ENCODE measurements at regions not wholly inside any gene's neighbourhood (a gene's known extent, or its start where the extent isn't known, plus 50 kb on each side); places are given as distances from the start of the nearest gene placed in this dataset.
"Not testable (repeated sequence)": the region's sequence is repeated elsewhere in the genome, so short reads cannot be mapped to it uniquely, and the experiment has no call there.

- no peak for DNase-seq
Measured at GRCh38 chr11:87460279-87460678, 422.5 kb downstream of the TMEM135 start.

- DNase-seq, result no peak
Measured at GRCh38 chr11:87459351-87459750, 421.6 kb downstream of the TMEM135 start.

- no peak for DNase-seq
Measured at GRCh38 chr11:87456499-87456898, 418.8 kb downstream of the TMEM135 start.

GRCh38 chr11:87455180-87455579 lies 417.4 kb downstream of the TMEM135 start:
- DNase-seq, result no peak

DNA sequence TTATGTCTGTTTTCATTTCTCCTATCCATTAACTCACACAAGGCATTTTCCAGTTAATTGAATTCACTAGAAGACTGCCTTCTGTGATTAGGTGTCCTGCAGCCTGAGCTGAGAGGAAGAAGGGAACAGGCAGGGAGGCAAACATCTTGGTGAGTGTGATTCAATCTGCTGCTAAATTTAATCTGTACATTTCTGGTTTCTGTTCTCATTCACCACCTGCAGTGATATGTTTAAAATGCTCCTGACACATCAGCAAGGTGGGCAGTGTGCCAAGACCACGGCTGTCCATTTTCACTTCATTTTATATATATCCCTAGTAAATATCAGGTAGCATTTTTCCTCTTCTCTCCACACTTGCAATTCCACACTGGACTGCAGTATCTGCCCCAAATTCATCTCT lies 416.5 kb downstream of the TMEM135 start:
- no peak for DNase-seq

GRCh38 chr11:87453531-87454089 lies 415.9 kb downstream of the TMEM135 start:
- DNase-seq, result no peak

DNA sequence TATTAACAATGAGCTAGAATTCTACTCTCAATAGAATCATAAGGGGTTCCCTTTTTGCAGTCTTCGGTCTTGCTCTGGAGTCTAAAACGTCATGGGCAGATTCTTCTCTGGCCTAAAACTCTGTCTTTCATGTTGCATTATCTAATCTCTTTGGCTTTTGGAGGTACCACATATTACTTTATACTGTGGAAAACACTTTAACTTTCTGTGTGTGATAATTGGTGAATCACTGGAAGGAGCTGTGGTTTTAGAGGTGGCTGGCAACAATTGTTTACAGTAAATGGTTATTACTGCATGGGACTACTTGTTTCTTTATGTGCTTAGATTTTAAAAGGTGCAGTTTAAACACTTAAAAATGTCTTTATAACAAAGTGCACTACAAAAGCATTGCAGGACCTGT lies 414.3 kb downstream of the TMEM135 start:
- DNase-seq, result not testable (repeated sequence)

DNA sequence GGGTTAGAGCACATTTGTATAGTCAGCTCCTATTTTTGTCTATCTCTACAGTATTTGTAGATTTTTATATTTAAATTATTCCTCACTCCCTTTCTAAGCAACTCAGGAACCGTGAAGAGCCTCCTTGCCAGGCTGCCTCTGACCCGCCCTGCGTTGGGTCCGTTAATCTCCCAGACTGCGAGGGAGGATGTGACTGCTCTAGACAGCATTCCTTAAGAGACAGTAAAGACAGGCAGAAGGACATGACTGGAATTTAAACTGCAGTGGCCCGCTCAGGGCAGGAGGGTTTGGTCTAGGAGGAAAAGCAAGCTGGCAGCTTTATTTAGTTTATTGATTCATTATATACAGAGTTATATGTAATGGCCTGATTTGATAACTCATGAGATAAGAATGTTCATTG lies 413.7 kb downstream of the TMEM135 start:
- DNase-seq, result no peak

DNA sequence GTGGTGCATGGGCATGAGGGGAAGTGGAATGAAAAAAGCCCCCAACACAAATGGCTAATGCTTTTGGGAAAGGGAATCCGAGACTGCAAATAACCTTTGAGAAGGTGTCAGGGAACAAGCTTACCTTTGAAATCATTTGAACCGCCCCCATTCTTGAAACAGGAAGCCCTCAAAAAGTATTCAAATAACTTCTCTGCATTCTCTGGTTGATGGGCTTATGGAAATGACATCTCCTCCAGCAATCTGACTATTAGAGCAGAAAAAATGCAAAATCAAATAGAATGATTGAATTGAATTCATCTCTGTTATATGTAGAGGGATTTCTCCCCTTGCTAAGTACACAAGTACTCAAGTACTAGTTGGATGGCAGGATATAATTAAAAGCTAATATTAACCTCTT lies 409.9 kb downstream of the TMEM135 start:
- DNase-seq, result no peak

- DNase-seq, result no peak
Measured at GRCh38 chr11:87444993-87445392, 407.3 kb downstream of the TMEM135 start.

GRCh38 chr11:87443707-87444106 lies 406.0 kb downstream of the TMEM135 start:
- DNase-seq, result no peak

GRCh38 chr11:87440076-87440770 lies 402.5 kb downstream of the TMEM135 start:
- no peak for DNase-seq

DNA sequence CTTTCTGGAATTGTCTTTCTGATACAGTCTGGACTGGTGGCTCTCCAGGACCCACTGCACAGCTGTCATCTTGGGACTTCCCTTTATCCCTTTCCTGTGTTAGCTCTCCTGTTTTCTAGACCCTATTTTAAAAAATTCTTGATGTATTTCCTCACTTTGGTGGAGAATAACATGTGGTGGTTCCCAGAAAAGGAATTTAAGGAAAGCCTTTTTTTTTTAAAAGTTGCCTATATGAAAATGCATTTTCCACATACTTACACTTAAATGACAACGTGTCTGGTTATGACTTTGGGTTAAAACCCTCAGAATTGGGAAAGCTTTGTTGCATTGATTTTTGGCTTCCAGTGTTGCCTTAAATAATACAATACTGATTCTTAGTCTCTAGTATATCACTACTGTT lies 400.7 kb downstream of the TMEM135 start:
- no peak for DNase-seq

DNA sequence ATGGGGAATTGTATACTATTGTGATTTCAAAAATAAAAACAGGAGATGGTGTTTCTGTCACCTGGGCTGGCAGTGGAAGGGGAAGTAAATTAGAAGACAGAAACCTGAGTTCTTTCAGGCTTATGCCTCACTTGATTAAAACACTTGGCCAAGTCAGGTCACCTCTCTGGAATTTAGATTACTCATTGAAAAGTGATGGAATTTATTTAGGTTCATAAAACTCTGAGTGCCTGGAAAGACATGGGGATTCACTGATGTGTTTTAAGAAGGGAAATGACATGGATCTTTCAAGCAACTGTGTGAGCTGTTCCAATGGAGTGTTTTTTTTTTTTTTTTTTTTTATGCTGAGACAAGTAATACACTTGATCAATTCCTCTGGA lies 400.1 kb downstream of the TMEM135 start:
- no peak for DNase-seq

DNA sequence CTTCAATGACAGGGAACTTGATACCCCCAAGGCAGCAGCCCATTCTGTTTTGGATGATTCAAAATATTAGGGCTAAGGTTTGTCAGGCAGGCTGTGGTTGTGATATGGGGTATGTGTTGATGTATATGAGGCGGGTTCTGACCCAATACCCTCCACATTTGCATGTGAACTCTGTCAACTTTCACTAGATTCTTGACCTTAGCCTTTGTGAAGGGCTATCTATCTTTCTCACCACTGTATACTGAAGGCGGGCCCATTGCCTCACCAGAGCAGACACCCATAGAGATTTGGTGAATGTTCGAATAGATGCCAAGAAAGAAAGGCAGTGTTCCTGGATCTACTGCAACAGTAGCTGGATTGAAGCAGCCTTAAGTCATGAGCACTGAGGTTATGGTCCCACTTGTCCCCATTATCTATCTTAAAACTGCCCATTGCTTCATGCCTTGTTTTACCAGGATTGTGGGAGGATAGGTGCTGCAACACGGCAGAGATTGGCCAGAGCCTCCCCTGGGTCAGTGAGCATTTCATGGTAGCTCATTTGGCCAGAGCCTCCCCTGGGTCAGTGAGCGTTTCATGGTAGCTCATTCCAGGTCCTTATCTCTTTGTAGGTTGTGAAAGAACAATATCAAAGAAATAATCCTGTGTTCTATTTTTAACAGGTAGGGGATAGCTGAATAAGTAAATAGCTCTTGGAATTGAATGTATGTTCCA lies 399.6 kb downstream of the TMEM135 start:
- DNase-seq, result no peak

GRCh38 chr11:87432022-87432421 lies 394.3 kb downstream of the TMEM135 start:
- no peak for DNase-seq

DNA sequence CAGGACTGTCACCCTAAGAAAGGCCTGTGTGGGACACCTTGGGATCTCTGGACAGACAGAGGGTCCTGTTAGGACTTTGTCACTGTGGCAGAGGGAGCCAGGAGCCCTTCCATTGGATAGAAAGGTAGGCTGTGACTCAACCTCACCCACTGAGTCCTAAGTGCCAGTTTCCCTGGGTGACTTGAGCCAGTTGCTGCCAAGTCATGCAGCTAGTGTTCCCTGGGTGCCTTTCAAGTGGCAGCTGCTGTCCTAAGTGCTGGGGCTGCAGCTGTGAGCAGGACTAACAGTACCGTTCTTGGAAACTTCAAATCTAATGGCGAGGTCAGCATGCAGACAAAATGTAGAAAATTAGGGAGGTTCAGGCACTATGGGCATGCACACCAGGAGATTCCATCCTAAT lies 393.7 kb downstream of the TMEM135 start:
- no peak for DNase-seq

GRCh38 chr11:87430821-87431220 lies 393.1 kb downstream of the TMEM135 start:
- no peak for DNase-seq

GRCh38 chr11:87429996-87430395 lies 392.3 kb downstream of the TMEM135 start:
- no peak for DNase-seq

DNA sequence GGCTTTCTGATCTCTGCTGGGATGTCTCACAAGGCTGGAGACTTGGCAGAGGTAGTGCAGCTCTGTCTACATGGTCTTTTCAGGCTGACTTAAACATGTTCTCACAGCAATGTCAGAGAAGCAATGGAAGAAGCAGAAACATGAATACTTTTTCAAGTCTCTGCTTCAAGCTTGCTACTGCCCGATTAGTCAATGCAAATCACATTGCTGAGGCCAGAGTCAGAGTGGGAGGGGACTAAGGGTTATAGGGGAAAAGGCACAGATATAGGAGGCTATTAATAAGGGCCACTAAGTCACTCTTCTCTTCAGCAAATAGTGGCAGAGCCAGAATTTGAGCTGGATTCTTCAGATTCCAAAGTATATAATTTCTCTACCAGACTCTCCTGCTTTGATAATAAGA lies 390.5 kb downstream of the TMEM135 start:
- no peak for DNase-seq

DNA sequence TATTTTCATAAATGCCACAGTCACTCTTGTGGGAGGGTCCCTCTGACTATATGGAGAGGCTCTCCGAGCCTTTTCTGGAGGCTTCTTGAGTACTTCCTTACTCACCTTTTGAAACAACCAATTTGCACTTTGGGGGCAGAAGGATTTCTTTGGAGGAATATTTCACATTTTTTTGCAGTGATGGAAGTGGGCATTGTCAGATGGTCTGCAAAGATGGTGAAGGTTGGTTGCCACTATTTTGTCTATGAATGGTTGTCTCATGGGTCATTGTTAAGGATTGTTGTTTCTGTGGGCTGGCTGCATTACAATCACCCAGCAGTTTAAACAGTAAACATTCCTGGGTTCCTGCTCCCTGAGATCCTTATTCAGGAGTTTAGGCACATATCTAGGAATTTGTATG lies 388.2 kb downstream of the TMEM135 start:
- no peak for DNase-seq

DNA sequence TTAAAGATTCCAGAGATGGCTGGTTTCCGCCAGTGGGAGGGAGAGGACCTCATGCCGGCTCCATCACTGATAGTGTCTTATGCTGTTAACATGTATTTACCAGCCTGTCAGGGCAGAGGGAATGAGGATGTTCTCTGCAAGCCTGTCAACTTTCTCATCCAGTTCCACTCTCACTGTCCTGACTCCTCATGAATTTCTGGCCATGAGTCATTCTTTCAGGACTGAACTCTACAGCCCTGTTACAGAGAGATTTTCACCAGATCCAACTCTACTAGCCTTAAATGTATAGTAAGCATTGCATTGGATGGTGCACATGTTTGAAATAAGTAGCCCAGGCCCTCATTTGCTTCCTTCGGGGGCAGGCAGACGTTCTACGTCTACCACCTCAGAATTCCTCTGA lies 387.7 kb downstream of the TMEM135 start:
- no peak for DNase-seq

- no peak for DNase-seq
Measured at GRCh38 chr11:87423161-87423560, 385.4 kb downstream of the TMEM135 start.

DNA sequence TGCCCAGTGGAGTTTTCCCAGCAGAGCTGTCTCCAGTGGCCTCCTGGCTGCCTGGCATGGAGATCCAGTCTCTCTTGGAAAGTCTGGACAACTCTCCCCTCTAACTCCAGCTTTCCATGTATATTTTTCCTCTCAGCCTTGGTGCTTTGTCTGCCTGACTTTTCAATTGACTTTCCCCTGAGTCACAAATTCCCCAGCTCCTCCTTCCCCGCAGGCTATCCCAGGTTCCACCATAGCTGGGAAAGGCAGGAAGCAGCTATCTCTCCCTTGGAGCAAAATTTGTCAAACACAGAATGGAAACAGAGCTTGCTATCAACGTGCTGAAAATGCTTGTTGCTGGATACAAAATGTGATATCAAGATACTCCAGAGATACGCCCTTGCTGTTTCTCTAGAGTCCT lies 384.8 kb downstream of the TMEM135 start:
- no peak for DNase-seq
